ENCODE measurements at regions not wholly inside any gene's neighbourhood (a gene's known extent, or its start where the extent isn't known, plus 50 kb on each side); places are given as distances from the start of the nearest gene placed in this dataset.
"Not testable (repeated sequence)": the region's sequence is repeated elsewhere in the genome, so short reads cannot be mapped to it uniquely, and the experiment has no call there.

DNA sequence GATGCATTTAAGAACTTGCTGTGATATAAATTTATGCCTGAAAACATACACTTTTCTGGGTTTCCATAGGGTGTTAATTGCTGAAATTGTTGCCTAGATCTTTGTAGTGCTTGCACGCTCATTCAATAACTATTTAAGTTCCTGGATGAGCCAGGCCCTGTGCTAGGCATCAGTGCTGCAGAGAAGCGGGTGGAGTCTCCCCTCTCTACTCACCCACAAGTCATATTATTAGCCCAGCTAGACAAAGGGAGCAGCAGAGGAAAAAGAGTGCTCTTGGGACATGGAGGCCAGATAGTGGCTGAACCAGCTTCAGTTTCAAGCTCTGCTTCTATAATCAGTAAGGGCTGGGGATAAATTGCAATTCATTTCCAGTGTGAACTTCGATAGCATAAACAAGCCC, 329.1 kb downstream of the TFAP2B start:
- Histone ChIP-seq H3K9ac (ENCODE audit: low read length) (no peak overlapping the region), H3F3A (ENCODE audit: insufficient read depth, low read length) (no peaks in the 10 kb centered on the region), H3K27ac (ENCODE audit: low read length) (no peak overlapping the region), H3K27me3 (replicated peaks; ENCODE audit: insufficient read depth, low read length) (no peaks in the 10 kb centered on the region), H3K4me1 (ENCODE audit: low read length) (no peaks in the 10 kb centered on the region), H3K9me2 (replicated peaks; ENCODE audit: insufficient read depth, low read length) (no peaks in the 10 kb centered on the region), H3K4me3 (ENCODE audit: low read length) (no peak overlapping the region), H4K20me1 (ENCODE audit: insufficient read depth, low read length) (no peaks in the 10 kb centered on the region), H3K9me3 (replicated peaks; ENCODE audit: insufficient read depth, low read length) (no peaks in the 10 kb centered on the region), H3K36me3 (replicated peaks; ENCODE audit: insufficient read depth, low read length) (no peaks in the 10 kb centered on the region), H3K4me2 (ENCODE audit: low read depth, low read length) (no peak overlapping the region), H2AFZ (ENCODE audit: low read length) (no peak overlapping the region), H3K79me2 (ENCODE audit: low read length) (no peaks in the 10 kb centered on the region)
- DNase-seq = no peak
- no peak for TF ChIP-seq EZH2 (optimal IDR thresholded peaks at IDR 0.05; ENCODE audit: low read depth, low read length)
- TF ChIP-seq, protein P1, sequence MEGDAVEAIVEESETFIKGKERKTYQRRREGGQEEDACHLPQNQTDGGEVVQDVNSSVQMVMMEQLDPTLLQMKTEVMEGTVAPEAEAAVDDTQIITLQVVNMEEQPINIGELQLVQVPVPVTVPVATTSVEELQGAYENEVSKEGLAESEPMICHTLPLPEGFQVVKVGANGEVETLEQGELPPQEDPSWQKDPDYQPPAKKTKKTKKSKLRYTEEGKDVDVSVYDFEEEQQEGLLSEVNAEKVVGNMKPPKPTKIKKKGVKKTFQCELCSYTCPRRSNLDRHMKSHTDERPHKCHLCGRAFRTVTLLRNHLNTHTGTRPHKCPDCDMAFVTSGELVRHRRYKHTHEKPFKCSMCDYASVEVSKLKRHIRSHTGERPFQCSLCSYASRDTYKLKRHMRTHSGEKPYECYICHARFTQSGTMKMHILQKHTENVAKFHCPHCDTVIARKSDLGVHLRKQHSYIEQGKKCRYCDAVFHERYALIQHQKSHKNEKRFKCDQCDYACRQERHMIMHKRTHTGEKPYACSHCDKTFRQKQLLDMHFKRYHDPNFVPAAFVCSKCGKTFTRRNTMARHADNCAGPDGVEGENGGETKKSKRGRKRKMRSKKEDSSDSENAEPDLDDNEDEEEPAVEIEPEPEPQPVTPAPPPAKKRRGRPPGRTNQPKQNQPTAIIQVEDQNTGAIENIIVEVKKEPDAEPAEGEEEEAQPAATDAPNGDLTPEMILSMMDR (IDR thresholded peaks at IDR 0.05; ENCODE audit: low read length) = no peak
- TF ChIP-seq EZH2phosphoT487 (IDR thresholded peaks at IDR 0.05; ENCODE audit: low read length) = no peak

- no peaks in the 10 kb centered on the region for H3K27me3 ChIP-seq (replicated peaks; ENCODE audit: insufficient read depth, low read length)
- H3K79me2 ChIP-seq (ENCODE audit: low read length) = no peaks in the 10 kb centered on the region
- no peaks in the 10 kb centered on the region for H3K36me3 ChIP-seq (replicated peaks; ENCODE audit: insufficient read depth, low read length)
- TF ChIP-seq, protein P1 (IDR thresholded peaks at IDR 0.05; ENCODE audit: low read length) = no peak
- TF ChIP-seq EZH2 (optimal IDR thresholded peaks at IDR 0.05; ENCODE audit: low read depth, low read length) (no peak), EZH2phosphoT487 (IDR thresholded peaks at IDR 0.05; ENCODE audit: low read length) (no peak)
- no peaks in the 10 kb centered on the region for H4K20me1 ChIP-seq (ENCODE audit: insufficient read depth, low read length)
- H3K4me1 ChIP-seq (ENCODE audit: low read length) = no peaks in the 10 kb centered on the region
- no peaks in the 10 kb centered on the region for H3K9me2 ChIP-seq (replicated peaks; ENCODE audit: insufficient read depth, low read length)
- H3K9ac ChIP-seq (ENCODE audit: low read length) = no peak overlapping the region
- no peak overlapping the region for H2AFZ ChIP-seq (ENCODE audit: low read length)
- H3F3A ChIP-seq (ENCODE audit: insufficient read depth, low read length) = no peaks in the 10 kb centered on the region
- no peak overlapping the region for H3K4me2 ChIP-seq (ENCODE audit: low read depth, low read length)
- no peak overlapping the region for H3K4me3 ChIP-seq (ENCODE audit: low read length)
- no peak overlapping the region for H3K27ac ChIP-seq (ENCODE audit: low read length)
- no peak for DNase-seq
- no peaks in the 10 kb centered on the region for H3K9me3 ChIP-seq (replicated peaks; ENCODE audit: insufficient read depth, low read length)
Measured at GRCh38 chr6:51152594-51152993, 333.9 kb downstream of the TFAP2B start.

- TF ChIP-seq, protein P1 (IDR thresholded peaks at IDR 0.05; ENCODE audit: low read length) = no peak
- TF ChIP-seq EZH2phosphoT487 (IDR thresholded peaks at IDR 0.05; ENCODE audit: low read length) (no peak), EZH2 (optimal IDR thresholded peaks at IDR 0.05; ENCODE audit: low read depth, low read length) (no peak)
- Histone ChIP-seq H3K4me3 (ENCODE audit: low read length) (no peak overlapping the region), H3F3A (ENCODE audit: insufficient read depth, low read length) (no peaks in the 10 kb centered on the region), H3K27ac (ENCODE audit: low read length) (no peak overlapping the region), H3K9me2 (replicated peaks; ENCODE audit: insufficient read depth, low read length) (no peaks in the 10 kb centered on the region), H3K9me3 (replicated peaks; ENCODE audit: insufficient read depth, low read length) (no peaks in the 10 kb centered on the region), H3K4me2 (ENCODE audit: low read depth, low read length) (no peak overlapping the region), H3K9ac (ENCODE audit: low read length) (no peak overlapping the region), H4K20me1 (ENCODE audit: insufficient read depth, low read length) (no peaks in the 10 kb centered on the region), H3K4me1 (ENCODE audit: low read length) (no peaks in the 10 kb centered on the region), H2AFZ (ENCODE audit: low read length) (no peak overlapping the region), H3K79me2 (ENCODE audit: low read length) (no peaks in the 10 kb centered on the region), H3K27me3 (replicated peaks; ENCODE audit: insufficient read depth, low read length) (no peaks in the 10 kb centered on the region), H3K36me3 (replicated peaks; ENCODE audit: insufficient read depth, low read length) (no peaks in the 10 kb centered on the region)
- no peak for DNase-seq
Measured at GRCh38 chr6:51153109-51153508, 334.4 kb downstream of the TFAP2B start.

DNA sequence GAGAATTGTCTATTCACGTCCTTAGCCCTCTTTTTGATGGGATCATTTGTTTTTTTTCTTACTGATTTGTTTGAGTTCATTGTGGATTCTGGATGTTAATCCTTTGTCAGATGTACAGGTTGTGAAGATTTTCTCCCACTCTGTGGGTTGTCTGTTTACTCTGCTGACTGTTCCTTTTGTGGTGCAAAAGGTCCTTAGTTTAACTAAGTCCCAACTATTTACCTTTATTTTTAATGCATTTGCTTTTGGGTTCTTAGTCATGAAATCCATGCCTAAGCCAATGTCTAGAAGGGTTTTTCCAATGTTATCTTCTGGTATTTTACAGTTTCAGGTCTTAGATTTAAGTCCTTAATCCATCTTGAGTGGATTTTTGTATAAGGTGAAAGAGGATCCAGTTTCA, 336.3 kb downstream of the TFAP2B start:
- H3K4me3 ChIP-seq (ENCODE audit: low read length); H3K4me1 ChIP-seq (ENCODE audit: low read length); H3K36me3 ChIP-seq (replicated peaks; ENCODE audit: insufficient read depth, low read length); H2AFZ ChIP-seq (ENCODE audit: low read length); H3F3A ChIP-seq (ENCODE audit: insufficient read depth, low read length); H3K9me2 ChIP-seq (replicated peaks; ENCODE audit: insufficient read depth, low read length); H3K4me2 ChIP-seq (ENCODE audit: low read depth, low read length); H3K27me3 ChIP-seq (replicated peaks; ENCODE audit: insufficient read depth, low read length); H3K79me2 ChIP-seq (ENCODE audit: low read length); H3K9me3 ChIP-seq (replicated peaks; ENCODE audit: insufficient read depth, low read length); H3K27ac ChIP-seq (ENCODE audit: low read length); H3K9ac ChIP-seq (ENCODE audit: low read length); DNase-seq; H4K20me1 ChIP-seq (ENCODE audit: insufficient read depth, low read length): not testable (repeated sequence)

- not testable (repeated sequence) for H3K36me3 ChIP-seq (replicated peaks; ENCODE audit: insufficient read depth, low read length); H4K20me1 ChIP-seq (ENCODE audit: insufficient read depth, low read length); H3K4me1 ChIP-seq (ENCODE audit: low read length); H3K27me3 ChIP-seq (replicated peaks; ENCODE audit: insufficient read depth, low read length); H2AFZ ChIP-seq (ENCODE audit: low read length); H3K4me2 ChIP-seq (ENCODE audit: low read depth, low read length); H3K9me2 ChIP-seq (replicated peaks; ENCODE audit: insufficient read depth, low read length); H3F3A ChIP-seq (ENCODE audit: insufficient read depth, low read length); DNase-seq; H3K9me3 ChIP-seq (replicated peaks; ENCODE audit: insufficient read depth, low read length); H3K9ac ChIP-seq (ENCODE audit: low read length); H3K27ac ChIP-seq (ENCODE audit: low read length); H3K4me3 ChIP-seq (ENCODE audit: low read length); H3K79me2 ChIP-seq (ENCODE audit: low read length)
Measured at GRCh38 chr6:51159260-51159659, 340.6 kb downstream of the TFAP2B start.
